NCI-H1092 (cell line): ENCODE measurements at regions not wholly inside any gene's neighbourhood (a gene's known extent, or its start where the extent isn't known, plus 50 kb on each side); places are given as distances from the start of the nearest gene placed in this dataset.

Experiments used
- DNase-seq: peaks from one replicate; lab custom pipeline; 2025; lab: John Stamatoyannopoulos, UW

- no peak for DNase-seq
Measured at GRCh38 chr3:23644099-23644498, 161.7 kb upstream of the UBE2E1 start.

- no peak for DNase-seq
Measured at GRCh38 chr3:23644676-23645075, 161.1 kb upstream of the UBE2E1 start.

- no peak for DNase-seq
Measured at GRCh38 chr3:23645533-23646183, 160.1 kb upstream of the UBE2E1 start.

- no peak for DNase-seq
Measured at GRCh38 chr3:23646184-23646920, 159.4 kb upstream of the UBE2E1 start.

GRCh38 chr3:23647706-23648258 lies 158.0 kb upstream of the UBE2E1 start:
- no peak for DNase-seq

GRCh38 chr3:23648326-23648995 lies 157.3 kb upstream of the UBE2E1 start:
- no peak for DNase-seq

GRCh38 chr3:23648996-23649395 lies 156.8 kb upstream of the UBE2E1 start:
- no peak for DNase-seq

GRCh38 chr3:23649448-23649847 lies 156.3 kb upstream of the UBE2E1 start:
- DNase-seq = no peak

- DNase-seq = no peak
Measured at GRCh38 chr3:23650371-23651140, 155.2 kb upstream of the UBE2E1 start.

- DNase-seq = no peak
Measured at GRCh38 chr3:23653647-23654525, 151.9 kb upstream of the UBE2E1 start.

- no peak for DNase-seq
Measured at GRCh38 chr3:23654571-23654970, 151.2 kb upstream of the UBE2E1 start.

- no peak for DNase-seq
Measured at GRCh38 chr3:23655749-23656148, 150.0 kb upstream of the UBE2E1 start.

GRCh38 chr3:23656199-23656598 lies 149.6 kb upstream of the UBE2E1 start:
- no peak for DNase-seq

GRCh38 chr3:23656821-23657220 lies 148.9 kb upstream of the UBE2E1 start:
- no peak for DNase-seq

- no peak for DNase-seq
Measured at GRCh38 chr3:23657647-23658046, 148.1 kb upstream of the UBE2E1 start.

GRCh38 chr3:23659274-23659673 lies 146.5 kb upstream of the UBE2E1 start:
- DNase-seq = no peak

GRCh38 chr3:23659840-23660430 lies 145.8 kb upstream of the UBE2E1 start:
- DNase-seq = no peak

- DNase-seq = no peak
Measured at GRCh38 chr3:23662079-23662617, 143.6 kb upstream of the UBE2E1 start.

GRCh38 chr3:23663246-23663645 lies 142.5 kb upstream of the UBE2E1 start:
- no peak for DNase-seq

- DNase-seq = no peak
Measured at GRCh38 chr3:23663661-23664186, 142.0 kb upstream of the UBE2E1 start.
